ENCODE measurements at regions not wholly inside any gene's neighbourhood (a gene's known extent, or its start where the extent isn't known, plus 50 kb on each side); places are given as distances from the start of the nearest gene placed in this dataset.
"Not testable (repeated sequence)": the region's sequence is repeated elsewhere in the genome, so short reads cannot be mapped to it uniquely, and the experiment has no call there.

GRCh38 chr5:120345947-120346346, 118.2 kb upstream of the PRR16 start:
- Mint-ChIP-seq H3K9me3 (peaks cover 1% of the 10 kb centered on the region), H3K4me3 (no peak overlapping the region), H3K27ac (no peak overlapping the region), H3K36me3 (ENCODE audit: low read depth) (no peaks in the 10 kb centered on the region), H3K4me1 (ENCODE audit: low read depth) (no peaks in the 10 kb centered on the region), H3K27me3 (no peaks in the 10 kb centered on the region)
- Histone ChIP-seq H3K27ac (ENCODE audit: low read depth in 1 of 2, low read length in 2 of 2) (no peak overlapping the region), H3K9me3 (ENCODE audit: control insufficient read depth in 1 of 2, insufficient read depth in 1 of 2, low read length in 2 of 2) (peaks cover 0 to 5% of the 10 kb centered on the region in 2 experiments), H3K4me3 (ENCODE audit: low read length) (no peak overlapping the region), H3K4me1 (ENCODE audit: insufficient read depth, low read length) (no peaks in the 10 kb centered on the region), H3K36me3 (ENCODE audit: insufficient read depth, low read length) (no peaks in the 10 kb centered on the region), H3K27me3 (ENCODE audit: control insufficient read depth in 1 of 2, insufficient read depth in 2 of 2, low read length in 2 of 2) (no peaks in the 10 kb centered on the region)
- ChIA-PET CTCF (no interaction called here), POLR2A (no interaction called here)
- ATAC-seq (ENCODE audit: poor library complexity) (no peak), DNase-seq (no peak)
- intact Hi-C loops (cut with DNase I, micrococcal nuclease): no loop called here
- TF ChIP-seq CTCF (IDR thresholded peaks at IDR 0.05): no peak

- H3K4me3 Mint-ChIP-seq; H3K36me3 Mint-ChIP-seq (ENCODE audit: low read depth); H3K27ac ChIP-seq (ENCODE audit: low read depth in 1 of 2, low read length in 2 of 2); H3K36me3 ChIP-seq (ENCODE audit: insufficient read depth, low read length); POLR2A ChIA-PET; H3K9me3 Mint-ChIP-seq; H3K27me3 Mint-ChIP-seq; ATAC-seq (ENCODE audit: poor library complexity); H3K9me3 ChIP-seq (ENCODE audit: control insufficient read depth in 1 of 2, insufficient read depth in 1 of 2, low read length in 2 of 2); DNase-seq; H3K27me3 ChIP-seq (ENCODE audit: control insufficient read depth in 1 of 2, insufficient read depth in 2 of 2, low read length in 2 of 2); H3K4me1 Mint-ChIP-seq (ENCODE audit: low read depth); intact Hi-C loops (cut with DNase I, micrococcal nuclease); H3K27ac Mint-ChIP-seq; H3K4me3 ChIP-seq (ENCODE audit: low read length); H3K4me1 ChIP-seq (ENCODE audit: insufficient read depth, low read length); CTCF ChIA-PET: not testable (repeated sequence)
Observed at GRCh38 chr5:120351071-120351470, 113.0 kb upstream of the PRR16 start.

- ChIA-PET CTCF (no interaction called here), POLR2A (no interaction called here)
- peaks cover 0 to 6% of the 10 kb centered on the region in 2 experiments for H3K9me3 ChIP-seq (ENCODE audit: control insufficient read depth in 1 of 2, insufficient read depth in 1 of 2, low read length in 2 of 2)
- H3K36me3 ChIP-seq (ENCODE audit: insufficient read depth, low read length): no peaks in the 10 kb centered on the region
- Mint-ChIP-seq H3K9me3 (peaks cover 2% of the 10 kb centered on the region), H3K4me3 (no peak overlapping the region), H3K27me3 (no peaks in the 10 kb centered on the region), H3K27ac (no peak overlapping the region), H3K36me3 (ENCODE audit: low read depth) (no peaks in the 10 kb centered on the region), H3K4me1 (ENCODE audit: low read depth) (no peaks in the 10 kb centered on the region)
- DNase-seq: no peak
- no peak for TF ChIP-seq CTCF (IDR thresholded peaks at IDR 0.05)
- no peak overlapping the region for H3K4me3 ChIP-seq (ENCODE audit: low read length)
- ATAC-seq (ENCODE audit: poor library complexity): no peak
- no peaks in the 10 kb centered on the region for H3K4me1 ChIP-seq (ENCODE audit: insufficient read depth, low read length)
- intact Hi-C loops (cut with DNase I, micrococcal nuclease): no loop called here
- H3K27me3 ChIP-seq (ENCODE audit: control insufficient read depth in 1 of 2, insufficient read depth in 2 of 2, low read length in 2 of 2): no peaks in the 10 kb centered on the region
- no peak overlapping the region for H3K27ac ChIP-seq (ENCODE audit: low read depth in 1 of 2, low read length in 2 of 2)
Observed at GRCh38 chr5:120354126-120354525, 110.0 kb upstream of the PRR16 start.

GRCh38 chr5:120358949-120359348, 105.2 kb upstream of the PRR16 start:
- no peaks in the 10 kb centered on the region for H3K27me3 ChIP-seq (ENCODE audit: control insufficient read depth in 1 of 2, insufficient read depth in 2 of 2, low read length in 2 of 2)
- H3K4me1 ChIP-seq (ENCODE audit: insufficient read depth, low read length): no peaks in the 10 kb centered on the region
- intact Hi-C loops (cut with DNase I, micrococcal nuclease): no loop called here
- no peak overlapping the region for H3K4me3 Mint-ChIP-seq
- no peaks in the 10 kb centered on the region for H3K36me3 ChIP-seq (ENCODE audit: insufficient read depth, low read length)
- H3K4me3 ChIP-seq (ENCODE audit: low read length): no peak overlapping the region
- no peak overlapping the region for H3K27ac Mint-ChIP-seq
- H3K36me3 Mint-ChIP-seq (ENCODE audit: low read depth): no peaks in the 10 kb centered on the region
- ChIA-PET POLR2A (no interaction called here), CTCF (interaction anchor here (1.7 kb wide), 1 partner anchor 13 kb away, joined by 4 read pairs; no protein-coding TSS in a partner anchor)
- TF ChIP-seq CTCF (IDR thresholded peaks at IDR 0.05): no peak
- no peaks in the 10 kb centered on the region for H3K9me3 ChIP-seq (ENCODE audit: control insufficient read depth in 1 of 2, insufficient read depth in 1 of 2, low read length in 2 of 2)
- no peak for DNase-seq
- no peaks in the 10 kb centered on the region for H3K4me1 Mint-ChIP-seq (ENCODE audit: low read depth)
- H3K27ac ChIP-seq (ENCODE audit: low read depth in 1 of 2, low read length in 2 of 2): no peak overlapping the region
- H3K27me3 Mint-ChIP-seq: no peaks in the 10 kb centered on the region
- peaks cover 2% of the 10 kb centered on the region for H3K9me3 Mint-ChIP-seq
- ATAC-seq (ENCODE audit: poor library complexity): no peak

All from CD4-positive, alpha-beta T cell (primary cell).